Stimulated activated CD4-positive, alpha-beta T cell treated with anti-CD3 and anti-CD28 coated beads, Interleukin-2, amount 100 ng/mL, for 48 hours (primary cell): ENCODE measurements at regions not wholly inside any gene's neighbourhood (a gene's known extent, or its start where the extent isn't known, plus 50 kb on each side); places are given as distances from the start of the nearest gene placed in this dataset.

ENCODE experiments used
- DNase-seq, 2 donors: peaks; one replicate each; pipeline ENCODE4 v3.0.0-alpha.2; 2020

DNA sequence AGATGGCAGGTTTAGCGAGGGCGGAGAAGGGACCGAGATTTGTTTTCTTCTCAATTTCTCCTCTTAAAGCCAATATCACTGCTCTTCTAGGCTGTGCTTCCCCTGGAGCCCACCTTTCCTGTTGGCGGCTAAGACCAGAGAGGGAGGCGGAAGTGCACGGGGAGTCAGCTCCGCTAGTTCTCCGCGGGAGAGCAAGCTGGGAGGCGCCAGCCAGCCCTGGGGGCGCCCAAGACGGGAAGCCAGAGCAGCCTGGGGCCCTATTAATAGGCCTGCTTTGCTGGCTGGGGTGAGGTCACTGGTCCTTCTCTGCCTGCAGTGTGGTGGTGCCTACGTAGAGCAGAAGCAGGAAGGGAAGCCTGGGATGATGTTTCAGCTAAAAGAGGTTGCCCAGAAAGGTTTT lies 61.6 kb downstream of the LSM5 start:
- no peak for DNase-seq

DNA sequence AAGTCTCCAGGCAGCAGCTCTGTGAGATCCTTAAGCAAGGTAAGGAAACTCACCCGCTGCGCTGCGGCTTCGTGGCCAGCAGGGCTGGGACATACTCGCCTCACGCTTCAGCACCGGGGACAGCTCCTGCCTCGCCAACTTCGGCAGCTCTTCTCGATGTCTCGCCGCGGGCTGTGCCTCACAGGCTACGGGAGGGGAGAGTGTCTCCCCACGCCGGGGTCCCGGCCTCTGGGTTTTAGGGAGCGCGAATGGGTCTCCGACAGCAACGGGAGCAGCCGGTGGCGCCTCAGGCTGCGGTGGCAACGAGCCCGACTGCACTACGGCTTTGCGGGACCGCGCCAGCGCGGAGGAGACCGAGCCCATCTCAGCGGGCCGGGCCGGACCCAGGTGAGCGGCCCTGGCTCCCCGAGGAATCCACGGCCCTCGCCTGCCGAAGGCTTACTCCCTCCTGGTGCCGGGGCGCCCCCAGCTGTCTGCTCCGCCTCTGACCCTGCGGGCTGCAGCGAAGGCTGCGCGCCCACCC lies 62.4 kb downstream of the LSM5 start:
- DNase-seq: peak; percentile 60 to 71

DNA sequence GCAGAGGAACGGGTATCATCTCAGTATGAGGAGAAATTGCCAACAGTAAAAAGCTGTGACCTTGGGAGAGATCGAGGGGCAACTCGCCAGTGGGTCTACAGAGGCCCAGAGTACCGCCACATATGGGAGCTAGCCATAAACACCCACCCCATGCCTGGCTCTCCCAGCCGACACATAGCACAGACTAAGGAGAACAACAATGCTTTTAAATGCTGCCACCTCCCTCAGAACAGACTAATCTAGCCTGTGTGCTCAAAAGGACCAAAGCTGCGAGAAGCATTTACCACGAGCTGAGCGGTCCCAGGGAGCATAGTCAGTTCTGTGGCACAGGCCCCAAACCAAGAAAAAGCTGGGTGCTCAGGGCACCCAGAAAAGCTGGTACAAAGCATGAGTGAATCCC lies 73.3 kb downstream of the LSM5 start:
- DNase-seq: no peak

DNA sequence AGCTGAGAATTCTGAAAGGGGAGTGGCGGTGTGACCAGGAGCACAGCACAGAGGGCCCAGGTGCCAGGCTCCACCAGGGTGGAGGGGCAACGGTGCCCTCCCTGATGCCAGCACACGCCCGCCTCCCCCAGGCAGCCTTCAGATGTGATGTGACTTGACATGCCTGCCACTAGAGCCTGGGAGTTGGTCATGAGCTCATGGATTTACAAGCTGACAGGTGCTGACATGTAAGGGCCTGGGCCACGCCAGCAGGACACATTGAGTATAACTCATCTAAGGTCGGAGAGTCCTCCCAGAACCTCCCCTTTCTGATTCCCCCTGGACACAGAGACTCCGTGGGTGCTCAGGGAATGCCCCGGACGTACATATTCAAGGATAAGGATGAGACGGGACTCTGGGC lies 74.2 kb downstream of the LSM5 start:
- no peak for DNase-seq

DNA sequence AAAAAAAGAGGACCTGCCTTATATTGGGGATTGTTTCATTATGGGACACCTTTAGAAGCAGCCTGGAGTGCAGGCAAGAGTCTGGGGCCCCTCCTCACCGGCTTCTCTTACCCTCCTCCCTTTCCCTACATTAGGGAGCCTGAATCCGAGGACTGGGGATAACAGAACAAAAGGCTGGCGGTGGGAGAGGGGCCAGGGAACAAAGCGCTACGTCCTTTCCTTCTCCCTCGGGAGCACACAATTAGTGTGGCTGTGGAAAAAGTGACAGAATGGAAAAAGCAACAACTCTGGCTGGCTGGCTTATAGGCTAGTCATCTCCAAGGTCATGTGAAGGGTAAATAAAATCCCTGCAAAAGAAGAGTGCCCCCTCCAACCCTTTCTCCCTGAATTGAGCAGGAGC lies 74.7 kb downstream of the LSM5 start:
- no peak for DNase-seq

DNA sequence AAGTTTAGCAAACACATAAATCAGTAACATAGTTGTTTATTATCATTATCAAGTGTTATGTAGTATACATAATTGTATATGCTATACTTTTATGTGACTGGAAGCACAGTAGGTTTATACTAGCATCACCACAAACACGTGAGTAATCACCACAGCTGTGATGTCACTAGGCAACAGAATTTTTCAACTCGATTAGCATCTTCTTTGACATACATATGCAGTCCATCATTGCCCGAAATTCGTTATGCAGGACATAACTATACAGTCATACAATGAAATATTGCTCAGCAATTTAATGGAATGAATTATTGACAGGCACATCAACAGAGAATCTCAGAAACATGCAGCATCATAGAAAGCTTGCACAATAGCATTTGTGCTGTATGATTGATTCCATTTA lies 77.7 kb downstream of the LSM5 start:
- DNase-seq: no peak

DNA sequence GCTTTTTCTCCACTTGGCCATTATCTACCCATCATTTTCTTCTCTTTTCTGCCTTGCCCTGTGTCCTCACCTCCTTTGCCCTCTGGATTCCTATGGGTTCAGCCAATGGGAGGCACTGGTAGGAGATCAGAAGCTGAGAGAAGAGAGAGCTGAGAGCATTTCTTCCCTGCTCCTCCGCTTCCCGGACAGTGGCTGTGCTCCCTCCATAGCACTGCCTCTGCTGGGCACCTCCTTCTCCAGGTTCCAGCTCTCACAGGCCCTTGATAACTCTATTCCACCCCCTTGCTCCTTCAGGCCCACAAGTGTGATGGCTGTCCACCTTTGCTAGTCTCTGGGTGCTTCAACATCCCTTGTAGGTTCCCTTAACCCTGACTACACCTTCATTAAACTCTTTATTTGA lies 79.6 kb downstream of the LSM5 start:
- DNase-seq: no peak

DNA sequence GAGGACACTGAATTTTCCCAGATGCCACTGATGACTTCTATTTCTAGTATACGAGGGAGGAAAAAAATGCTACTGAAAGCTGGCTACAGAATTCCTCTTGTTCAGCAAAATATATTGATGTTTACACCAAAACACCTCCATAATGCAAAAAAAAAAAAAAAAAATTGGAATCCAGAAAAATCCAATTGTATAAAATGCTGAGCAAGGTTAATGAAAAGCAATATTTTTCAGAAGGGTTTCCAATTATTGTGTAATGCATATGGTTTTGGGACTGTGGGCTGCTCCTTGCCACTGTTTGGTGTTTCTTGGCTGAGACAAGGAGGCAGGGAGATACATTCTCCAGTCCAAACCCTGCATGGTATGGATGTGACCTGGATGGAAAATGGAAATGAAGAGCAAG lies 83.8 kb downstream of the LSM5 start:
- DNase-seq: no peak

DNA sequence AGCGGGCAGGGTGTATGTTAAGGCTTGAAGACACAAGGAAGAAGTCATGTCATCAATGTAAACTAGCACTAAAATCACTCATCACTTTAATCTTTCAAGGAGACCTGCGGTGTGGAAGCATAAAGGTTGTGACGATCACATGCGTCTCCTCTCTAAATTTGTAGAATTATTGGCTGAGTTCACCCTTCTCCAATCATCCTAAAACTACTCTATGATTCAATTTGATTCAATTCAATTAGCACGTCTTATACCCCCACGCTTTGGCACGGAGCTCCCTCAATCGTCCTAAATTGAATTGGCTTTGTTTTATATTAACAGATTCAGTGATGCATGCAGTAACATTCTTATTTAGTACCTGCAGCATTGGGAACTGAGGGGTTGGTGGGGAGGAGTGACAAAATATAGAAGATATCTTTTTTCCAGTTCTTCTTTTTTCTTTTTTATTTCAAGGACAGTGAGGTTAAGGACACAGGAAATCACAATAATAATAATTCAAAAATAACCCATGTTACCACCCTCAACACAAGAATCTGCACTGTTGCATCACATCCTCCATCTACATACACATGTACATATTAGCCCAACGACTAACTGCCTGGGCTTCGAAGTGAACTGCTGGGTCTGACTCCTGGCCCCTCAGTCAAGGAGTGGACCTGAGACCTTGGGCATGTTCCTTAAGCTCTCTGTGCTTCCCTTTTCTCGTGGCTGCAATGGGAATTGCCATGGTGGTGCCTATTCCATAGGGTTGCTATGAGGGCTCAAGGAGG lies 86.5 kb downstream of the LSM5 start:
- no peak for DNase-seq

DNA sequence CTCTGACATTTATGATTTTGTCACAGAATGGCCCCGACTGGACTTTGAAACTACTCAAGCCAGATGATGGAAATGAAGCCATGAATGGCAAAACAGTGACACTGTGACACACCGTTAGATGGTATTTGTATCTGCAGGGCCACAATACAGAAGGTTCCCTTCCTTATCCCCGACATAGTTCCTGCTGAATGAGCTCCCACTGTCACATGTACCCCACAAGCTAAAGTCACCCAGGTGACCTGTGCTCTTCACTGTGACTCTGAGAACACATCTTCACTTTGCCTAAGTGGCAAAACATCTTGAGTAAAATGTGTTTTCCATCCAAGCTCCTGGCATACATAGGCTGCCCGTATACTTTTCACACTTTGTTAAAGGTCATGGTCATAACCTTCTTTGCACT lies 89.5 kb downstream of the LSM5 start:
- DNase-seq: no peak

DNA sequence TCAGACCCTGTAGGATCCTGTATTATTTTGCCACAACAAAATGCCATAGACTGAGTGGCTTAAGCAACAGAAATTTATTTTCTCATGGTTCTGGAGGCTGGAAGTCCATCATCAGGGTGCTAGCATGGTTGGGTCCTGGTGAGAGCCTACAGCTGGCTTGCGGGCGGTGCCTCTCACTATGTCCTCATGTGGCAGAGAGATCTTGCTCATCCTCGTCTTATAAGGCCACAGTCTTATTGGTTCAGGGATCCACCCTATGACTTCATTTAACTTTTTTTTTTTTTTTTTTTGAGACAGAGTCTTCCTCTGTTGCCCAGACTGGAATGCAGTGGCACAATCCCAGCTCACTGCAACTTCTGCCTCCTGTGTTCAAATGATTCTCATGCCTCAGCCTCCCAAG lies 90.9 kb downstream of the LSM5 start:
- DNase-seq: no peak

DNA sequence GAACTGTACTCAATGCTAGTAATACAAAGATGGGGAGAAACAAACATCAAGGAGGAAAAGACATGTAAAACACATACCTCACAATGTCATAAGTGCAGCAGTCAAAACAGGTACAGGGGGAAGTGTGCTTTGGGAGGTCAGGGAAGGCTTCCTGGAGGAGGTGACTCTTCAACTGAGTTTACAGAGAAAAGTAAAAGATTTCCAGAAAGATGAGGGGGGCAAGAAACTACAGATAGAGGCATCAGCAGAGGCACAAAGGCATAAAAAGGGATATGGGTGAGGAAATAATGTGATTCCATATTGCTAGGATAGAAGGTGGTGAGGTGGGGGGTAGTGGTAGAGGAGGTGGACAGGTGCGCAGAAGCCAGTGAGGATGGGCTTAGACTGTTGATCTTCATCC lies 95.0 kb downstream of the LSM5 start:
- no peak for DNase-seq

DNA sequence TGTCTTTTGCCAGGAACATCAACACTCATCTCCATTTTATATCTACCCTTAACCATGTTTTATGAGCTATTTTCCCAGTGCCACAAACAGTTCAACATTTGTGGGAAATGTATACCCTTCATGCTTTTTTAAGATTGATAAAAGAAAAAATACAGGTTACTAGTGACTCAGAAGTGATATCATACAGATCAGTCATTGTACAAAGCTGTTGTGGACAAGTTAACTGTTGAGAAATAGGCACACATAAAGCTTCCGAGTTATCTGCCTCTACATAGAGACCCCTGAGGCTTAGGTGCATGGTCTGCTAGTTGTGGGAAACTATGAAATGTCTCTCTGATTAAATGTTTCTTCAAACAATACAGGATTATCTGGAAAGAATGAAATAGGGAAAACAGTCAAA lies 96.3 kb downstream of the LSM5 start:
- DNase-seq: no peak

DNA sequence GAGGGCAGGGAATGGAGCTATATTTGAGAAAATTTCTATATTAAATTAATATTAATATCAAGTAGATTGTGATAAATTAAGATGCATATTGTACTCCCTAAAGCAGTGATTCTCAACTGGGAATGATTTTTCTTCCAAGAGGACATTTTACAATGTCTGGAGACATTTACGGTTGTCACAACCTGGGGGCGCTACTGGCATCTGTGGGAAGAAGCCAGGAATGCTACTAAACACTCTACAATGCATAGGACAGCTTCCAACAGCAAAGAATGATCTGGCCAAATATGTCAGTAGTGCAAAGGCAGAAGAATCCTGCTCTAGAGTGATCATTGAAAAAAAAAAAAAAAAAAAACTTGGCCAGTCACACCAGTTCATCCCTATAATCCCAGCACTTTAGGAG lies 100.0 kb downstream of the LSM5 start:
- no peak for DNase-seq

DNA sequence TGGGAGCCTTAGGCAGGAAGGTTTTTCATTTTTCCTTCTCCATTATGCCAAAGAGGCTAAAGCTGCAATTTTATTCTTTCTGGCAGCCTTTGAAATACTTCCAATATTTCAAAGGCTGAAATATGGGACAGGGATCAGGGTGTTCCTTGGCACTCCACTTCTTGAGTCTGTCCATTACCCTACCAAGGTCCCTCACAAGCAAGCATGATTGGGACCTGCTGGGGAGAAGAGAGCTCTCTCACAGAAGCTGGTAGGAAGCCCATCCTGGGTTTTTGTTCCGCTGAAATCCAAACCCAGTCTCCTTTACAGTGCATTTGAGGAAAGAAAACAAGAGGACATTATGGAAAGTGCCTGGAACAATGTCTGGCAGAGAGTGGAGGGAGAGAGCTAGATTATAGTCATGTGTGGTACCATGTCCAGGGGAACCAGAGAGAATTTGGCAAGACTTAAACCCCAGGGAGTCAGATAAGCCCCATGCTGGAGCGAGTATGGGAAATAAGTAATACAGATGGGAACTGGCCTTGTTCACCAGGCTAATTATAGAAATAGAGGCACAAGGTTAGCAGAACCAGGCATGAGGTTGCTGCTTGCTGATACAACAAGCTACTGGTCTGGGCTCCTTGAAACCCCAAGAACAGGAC lies 104.7 kb downstream of the LSM5 start:
- DNase-seq: no peak

DNA sequence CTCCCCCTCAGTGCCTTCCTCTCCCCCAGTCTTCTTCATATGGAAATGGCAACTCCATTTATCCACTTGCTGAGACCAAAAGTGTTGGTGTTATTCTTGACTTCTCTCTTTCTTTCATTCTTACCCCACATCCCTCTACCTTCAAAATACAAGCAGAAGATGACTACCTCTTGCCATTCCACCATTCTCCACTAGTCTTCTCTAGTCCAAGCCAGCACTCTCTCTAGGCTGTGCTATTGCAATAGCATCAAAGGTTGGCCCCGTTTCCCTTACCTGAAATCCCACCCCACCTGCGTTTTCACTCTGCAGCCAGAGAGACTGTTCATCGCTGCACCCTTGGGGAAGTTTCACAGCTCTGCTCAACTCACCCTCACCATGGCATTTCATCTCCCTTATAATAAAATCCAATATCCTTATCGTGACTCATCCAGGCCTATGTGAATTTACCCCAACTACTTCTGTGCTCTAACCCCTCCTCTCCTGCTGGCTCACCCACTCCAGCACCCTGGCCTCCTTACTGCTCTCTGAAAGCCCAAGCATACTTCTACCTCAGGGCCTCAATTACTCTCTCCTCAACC lies 109.1 kb downstream of the LSM5 start:
- DNase-seq: no peak

DNA sequence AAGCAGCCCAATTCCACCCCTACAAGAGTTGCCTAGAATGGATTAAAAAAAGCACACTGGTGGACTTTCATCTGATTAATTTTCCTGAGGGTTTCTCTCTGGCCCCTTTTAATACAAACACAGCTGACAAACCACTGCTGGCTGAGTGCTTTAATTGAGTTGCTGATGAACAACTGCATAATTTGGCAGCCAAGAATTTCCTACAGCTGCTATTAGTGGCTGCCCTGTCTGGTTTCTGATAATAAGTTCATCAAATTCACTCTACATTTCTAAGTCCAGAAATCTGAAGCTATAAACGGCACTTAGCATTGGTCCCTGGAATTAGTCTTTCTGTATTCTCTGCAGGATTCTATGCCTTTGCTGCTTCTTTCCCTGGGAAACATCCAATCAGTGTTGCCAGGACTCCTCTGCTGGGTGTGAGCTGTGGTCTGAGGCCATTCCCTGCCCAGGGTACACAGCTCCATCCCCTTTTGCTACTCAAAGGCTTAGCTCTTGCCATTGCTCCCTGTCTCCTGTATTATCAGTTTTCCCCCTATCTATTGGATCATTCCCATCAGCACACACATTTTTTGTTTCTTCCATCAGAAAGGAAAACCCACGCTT lies 110.6 kb downstream of the LSM5 start:
- no peak for DNase-seq

DNA sequence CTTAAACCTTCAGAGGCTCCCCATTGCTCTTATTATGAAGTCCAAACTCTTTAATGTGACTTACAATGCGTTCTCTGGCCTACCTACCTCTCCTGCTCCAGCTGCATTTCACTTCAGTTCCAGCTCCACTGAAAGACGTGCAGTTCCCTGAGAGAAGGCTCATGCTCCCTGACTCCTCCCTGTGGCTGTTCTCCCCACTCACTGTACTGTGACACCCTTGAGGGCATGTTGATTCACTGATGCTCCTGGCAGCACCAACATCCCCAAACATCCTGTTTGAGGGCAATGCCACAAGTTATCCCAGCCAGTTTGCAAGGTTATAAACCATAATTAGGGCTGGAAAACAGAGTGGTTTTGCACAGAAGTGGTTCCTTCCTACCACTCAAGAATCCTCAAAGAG lies 111.2 kb downstream of the LSM5 start:
- no peak for DNase-seq

DNA sequence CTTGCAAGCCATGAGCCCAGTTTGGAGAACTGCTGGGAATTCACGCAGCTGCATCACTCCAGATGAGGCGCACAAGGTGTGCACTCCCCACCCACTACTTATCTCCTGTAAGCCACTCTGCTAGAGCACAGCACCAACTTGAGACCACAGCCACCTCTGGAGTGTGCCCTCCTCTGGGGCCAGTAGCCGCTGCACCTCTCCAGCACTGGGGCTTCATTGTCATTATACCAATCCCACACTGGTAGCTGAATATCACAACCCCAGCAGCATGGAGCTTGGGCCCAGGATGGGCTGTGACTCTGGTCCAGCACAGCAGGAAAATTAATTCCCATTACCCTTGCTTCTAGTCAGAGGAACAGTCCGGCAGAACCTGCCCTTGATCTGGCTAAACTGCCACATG lies 125.6 kb downstream of the LSM5 start:
- no peak for DNase-seq

DNA sequence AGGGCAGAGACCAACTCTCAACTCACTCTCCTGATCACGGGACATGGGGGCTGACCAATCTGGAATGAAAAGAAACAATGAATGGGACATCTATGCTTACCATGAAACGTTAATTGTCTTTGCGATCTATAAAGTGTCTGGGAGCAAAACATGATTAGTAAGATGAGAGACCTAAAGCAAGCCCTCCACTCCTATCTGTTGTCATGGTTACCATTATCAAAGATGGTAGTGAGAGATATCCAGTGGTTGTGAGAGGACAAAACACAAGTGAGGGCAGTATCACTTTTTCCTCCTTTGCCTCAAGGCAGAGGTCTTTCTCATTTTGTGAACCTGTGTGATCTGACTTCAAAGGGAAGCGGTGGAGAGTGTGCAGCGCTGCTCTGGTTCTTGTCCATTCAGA lies 130.1 kb downstream of the LSM5 start:
- DNase-seq: no peak

DNA sequence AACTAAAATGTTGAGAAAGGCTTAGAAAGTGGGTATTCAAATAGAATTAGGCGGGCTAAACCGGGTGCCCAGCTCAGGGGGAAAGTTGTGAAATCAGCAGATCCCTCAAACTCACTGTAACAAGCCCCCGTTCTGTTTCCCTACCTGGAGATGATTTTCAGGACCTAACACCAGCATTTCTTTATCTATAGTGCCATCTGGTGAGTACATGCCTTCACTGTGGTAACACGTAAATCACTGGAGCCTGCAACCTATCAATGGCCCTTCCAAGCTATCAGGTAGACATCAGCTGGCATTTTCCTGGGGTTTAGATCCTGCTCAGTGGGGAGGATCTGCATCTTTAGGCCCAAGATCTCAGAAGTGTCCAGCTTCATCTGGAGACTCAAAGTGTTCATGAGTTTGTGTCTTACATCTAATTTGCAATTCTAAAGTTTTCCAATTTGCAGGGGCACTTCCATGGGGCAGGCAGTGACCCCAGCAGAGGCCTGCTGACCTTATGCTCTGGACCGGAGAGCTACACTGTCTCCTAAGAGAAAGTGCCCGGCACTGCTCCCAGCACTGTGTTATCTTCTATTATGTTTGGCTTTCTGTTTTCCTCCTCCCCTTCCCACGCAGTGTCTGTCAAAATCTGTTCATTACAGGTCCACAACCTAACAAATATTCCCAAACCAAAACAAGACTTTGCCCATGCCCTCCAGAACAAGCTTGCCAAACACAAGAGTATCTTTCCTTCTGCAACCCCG lies 132.5 kb downstream of the LSM5 start:
- no peak for DNase-seq

DNA sequence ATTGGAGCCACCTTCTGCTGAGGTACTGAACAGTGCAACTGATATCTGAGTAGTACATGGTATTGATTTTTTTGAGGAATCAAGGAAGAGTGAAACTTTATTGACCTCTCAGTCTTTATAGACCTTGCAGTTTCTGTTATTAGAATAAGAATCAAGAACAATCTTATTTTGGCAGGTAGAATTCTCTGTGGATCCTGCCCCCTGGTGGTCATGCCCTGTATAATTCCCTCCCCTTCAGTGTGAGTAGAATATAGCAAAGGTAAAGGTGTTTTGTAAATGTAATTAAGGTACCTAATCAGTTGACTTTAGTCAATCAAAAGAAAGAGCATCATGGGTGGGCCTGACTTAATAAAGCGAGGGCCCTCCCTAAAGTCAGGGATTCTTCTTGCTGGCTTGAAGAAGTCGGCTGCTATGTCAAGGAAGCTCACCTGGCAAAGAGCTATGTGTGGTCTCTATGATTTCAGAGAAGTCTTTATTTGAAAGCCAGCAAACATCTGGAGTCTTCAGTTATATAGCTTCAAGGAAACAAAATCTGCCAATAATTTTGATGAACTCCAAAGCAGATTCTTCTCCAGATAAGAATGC lies 142.8 kb downstream of the LSM5 start:
- DNase-seq: peak; percentile 33 to 37

DNA sequence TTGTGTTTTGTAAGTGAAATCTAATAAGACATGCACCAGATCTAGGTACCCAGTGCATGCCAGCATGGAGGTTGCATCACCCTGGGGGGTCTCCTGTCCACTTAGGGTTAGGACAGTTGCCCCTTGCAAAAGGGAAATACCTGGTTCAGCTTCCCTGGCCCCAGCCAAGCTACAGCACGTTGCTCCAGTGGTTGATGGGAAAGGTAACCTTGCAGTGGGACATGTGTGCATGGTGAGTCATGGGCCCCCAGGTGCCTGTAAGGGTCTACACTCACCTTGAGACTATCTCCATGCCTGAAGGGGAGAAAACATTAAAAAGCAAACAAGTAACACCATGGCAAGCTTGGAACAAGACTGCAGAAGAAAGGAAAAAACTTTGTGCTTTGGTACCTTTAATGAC lies 143.9 kb downstream of the LSM5 start:
- no peak for DNase-seq
